ENCODE measurements at regions not wholly inside any gene's neighbourhood (a gene's known extent, or its start where the extent isn't known, plus 50 kb on each side); places are given as distances from the start of the nearest gene placed in this dataset.
"Not testable (repeated sequence)": the region's sequence is repeated elsewhere in the genome, so short reads cannot be mapped to it uniquely, and the experiment has no call there.

- intact Hi-C loops (cut with micrococcal nuclease) = no loop called here
Observed at GRCh38 chr5:118397236-118397635, 591.1 kb downstream of the DTWD2 start.

- intact Hi-C loops (cut with micrococcal nuclease) = no loop called here
Observed at GRCh38 chr5:118392491-118392890, 595.9 kb downstream of the DTWD2 start.

GRCh38 chr5:118382931-118383330 is 605.4 kb downstream of the DTWD2 start:
- intact Hi-C loops (cut with micrococcal nuclease) = not testable (repeated sequence)

- intact Hi-C loops (cut with micrococcal nuclease) = no loop called here
Observed at GRCh38 chr5:118379470-118379869, 608.9 kb downstream of the DTWD2 start.

GRCh38 chr5:118378959-118379358 is 609.4 kb downstream of the DTWD2 start:
- intact Hi-C loops (cut with micrococcal nuclease) = no loop called here

- intact Hi-C loops (cut with micrococcal nuclease) = no loop called here
Observed at GRCh38 chr5:118377420-118377819, 610.9 kb downstream of the DTWD2 start.

GRCh38 chr5:118371973-118372831 is 616.1 kb downstream of the DTWD2 start:
- intact Hi-C loops (cut with micrococcal nuclease) = no loop called here

GRCh38 chr5:118366429-118366828 is 621.9 kb downstream of the DTWD2 start:
- intact Hi-C loops (cut with micrococcal nuclease) = no loop called here

GRCh38 chr5:118365718-118366117 is 622.6 kb downstream of the DTWD2 start:
- intact Hi-C loops (cut with micrococcal nuclease) = no loop called here

GRCh38 chr5:118354797-118355196 is 633.5 kb downstream of the DTWD2 start:
- intact Hi-C loops (cut with micrococcal nuclease) = no loop called here

- intact Hi-C loops (cut with micrococcal nuclease) = no loop called here
Observed at GRCh38 chr5:118353970-118354369, 634.4 kb downstream of the DTWD2 start.

GRCh38 chr5:118336468-118336867 is 651.9 kb downstream of the DTWD2 start:
- intact Hi-C loops (cut with micrococcal nuclease) = no loop called here

- intact Hi-C loops (cut with micrococcal nuclease) = no loop called here
Observed at GRCh38 chr5:118327389-118327788, 661.0 kb downstream of the DTWD2 start.

GRCh38 chr5:118326481-118327045 is 661.8 kb downstream of the DTWD2 start:
- intact Hi-C loops (cut with micrococcal nuclease) = no loop called here

GRCh38 chr5:118325931-118326330 is 662.4 kb downstream of the DTWD2 start:
- intact Hi-C loops (cut with micrococcal nuclease) = no loop called here

GRCh38 chr5:118323723-118324122 is 664.6 kb downstream of the DTWD2 start:
- intact Hi-C loops (cut with micrococcal nuclease) = not testable (repeated sequence)

- intact Hi-C loops (cut with micrococcal nuclease) = no loop called here
Observed at GRCh38 chr5:118321081-118321480, 667.3 kb downstream of the DTWD2 start.

- intact Hi-C loops (cut with micrococcal nuclease) = no loop called here
Observed at GRCh38 chr5:118320121-118320520, 668.2 kb downstream of the DTWD2 start.

GRCh38 chr5:118314931-118315330 is 673.4 kb downstream of the DTWD2 start:
- intact Hi-C loops (cut with micrococcal nuclease) = no loop called here

- intact Hi-C loops (cut with micrococcal nuclease) = no loop called here
Observed at GRCh38 chr5:118311103-118311819, 677.1 kb downstream of the DTWD2 start.

GRCh38 chr5:118310401-118310800 is 677.9 kb downstream of the DTWD2 start:
- intact Hi-C loops (cut with micrococcal nuclease) = no loop called here

GRCh38 chr5:118303296-118303695 is 685.1 kb downstream of the DTWD2 start:
- intact Hi-C loops (cut with micrococcal nuclease) = no loop called here
